Spleen (tissue), 7 donors: ENCODE measurements at regions not wholly inside any gene's neighbourhood (a gene's known extent, or its start where the extent isn't known, plus 50 kb on each side); places are given as distances from the start of the nearest gene placed in this dataset.

ENCODE experiments used
- CTCF ChIP-seq, 11 experiments: fragments of 200-600 bp in 7 of 11; fragments of 450-650 bp in 4 of 11; sonication (generic) in 4 of 11; IDR thresholded peaks in 8 of 11; conservative IDR thresholded peaks in 3 of 11; 1 replicate in 7 of 11; 2 replicates in 4 of 11; pipeline versions ENCODE4 v1.4.0 to v1.8.0; 2016 to 2021; ENCODE audit warnings: antibody characterized with exemption in 11 of 11, inconsistent platforms in 4 of 11, mild to moderate bottlenecking in 1 of 11
- POLR2A ChIP-seq, 3 donors: fragments of 450-650 bp; IDR thresholded peaks; one replicate each; pipeline ENCODE4 v1.5.1; 2017; ENCODE audit warnings: antibody characterized with exemption in 3 of 3, mild to moderate bottlenecking in 1 of 3
- POLR2AphosphoS5 ChIP-seq, 3 donors: sonication (generic); formaldehyde crosslinking; IDR thresholded peaks; one replicate each; pipeline ENCODE4 v1.5.1; 2017; ENCODE audit warnings: antibody characterized with exemption in 3 of 3
- donor health status: DM: no; HTN: no; CAD: no; lungs with moderate emphysema.
- donor health status: DM: no; HTN: no; CAD: no.
- donor health status: DM: no; HTN: no; CAD: no.

- no peak for TF ChIP-seq CTCF (IDR thresholded peaks at IDR 0.05 in 8 of 11, conservative IDR thresholded peaks at IDR 0.05 in 3 of 11)
- no peak for TF ChIP-seq POLR2A (IDR thresholded peaks at IDR 0.05)
- no peak for TF ChIP-seq POLR2AphosphoS5 (IDR thresholded peaks at IDR 0.05)
Observed at GRCh38 chr7:68420342-68421192, 1177.7 kb upstream of the AUTS2 start.
